Mammary epithelial cell (primary cell): ENCODE measurements at regions not wholly inside any gene's neighbourhood (a gene's known extent, or its start where the extent isn't known, plus 50 kb on each side); places are given as distances from the start of the nearest gene placed in this dataset.

Experiments
- CTCF ChIP-seq, 2 donors: IDR thresholded peaks in 1 of 2; conservative IDR thresholded peaks in 1 of 2; 2 replicates each; pipeline ENCODE4 v1.5.1; 2011 to 2012; ENCODE audit warnings: inconsistent platforms in 2 of 2, low read length in 2 of 2, mild to moderate bottlenecking in 2 of 2, control low read depth in 1 of 2, low read depth in 1 of 2; ENCODE audit not compliant: insufficient read depth in 1 of 2; ENCODE audit errors: extremely low read depth in 1 of 2
- EZH2 ChIP-seq: IDR thresholded peaks from 2 replicates; pipeline ENCODE4 v1.6.1; 2012; ENCODE audit warnings: low read length, inconsistent platforms, borderline replicate concordance

- no peak for TF ChIP-seq CTCF (conservative IDR thresholded peaks at IDR 0.05 in 1 of 2, IDR thresholded peaks at IDR 0.05 in 1 of 2; ENCODE audit: extremely low read depth in 1 of 2, insufficient read depth in 1 of 2, low read depth in 1 of 2, low read length in 2 of 2)
- TF ChIP-seq EZH2: no peak
Measured at GRCh38 chr5:130992095-130992494, 173.0 kb downstream of the HINT1 start.
